Inflammatory macrophage (primary cell): ENCODE measurements at regions not wholly inside any gene's neighbourhood (a gene's known extent, or its start where the extent isn't known, plus 50 kb on each side); places are given as distances from the start of the nearest gene placed in this dataset.

Source experiments
- DNase-seq, 2 donors: peaks; one replicate each; pipeline ENCODE4 v3.0.0-alpha.2; 2020 to 2022

DNA sequence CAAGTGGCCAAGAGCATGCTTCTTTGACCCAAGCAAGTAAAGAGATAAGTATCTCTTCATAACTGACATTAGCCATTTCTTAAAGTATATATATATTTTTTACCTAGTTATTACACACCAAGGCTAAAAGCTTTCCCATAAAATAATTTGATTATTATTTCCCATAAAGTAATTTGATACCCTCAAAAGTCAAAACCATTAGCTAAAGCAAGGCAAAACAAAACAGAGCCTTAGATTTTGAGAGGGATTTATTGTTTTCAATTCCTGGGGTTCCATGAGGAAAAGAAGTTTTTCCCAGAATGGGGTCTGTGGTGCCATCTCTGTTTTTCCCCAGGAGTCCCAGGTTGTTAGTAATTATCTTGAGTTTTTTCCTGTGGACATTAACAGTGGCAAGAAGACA is 125.5 kb upstream of the NUDT4 start:
- DNase-seq, result no peak

GRCh38 chr12:93254911-93255310 is 122.8 kb upstream of the NUDT4 start:
- DNase-seq, result no peak

DNA sequence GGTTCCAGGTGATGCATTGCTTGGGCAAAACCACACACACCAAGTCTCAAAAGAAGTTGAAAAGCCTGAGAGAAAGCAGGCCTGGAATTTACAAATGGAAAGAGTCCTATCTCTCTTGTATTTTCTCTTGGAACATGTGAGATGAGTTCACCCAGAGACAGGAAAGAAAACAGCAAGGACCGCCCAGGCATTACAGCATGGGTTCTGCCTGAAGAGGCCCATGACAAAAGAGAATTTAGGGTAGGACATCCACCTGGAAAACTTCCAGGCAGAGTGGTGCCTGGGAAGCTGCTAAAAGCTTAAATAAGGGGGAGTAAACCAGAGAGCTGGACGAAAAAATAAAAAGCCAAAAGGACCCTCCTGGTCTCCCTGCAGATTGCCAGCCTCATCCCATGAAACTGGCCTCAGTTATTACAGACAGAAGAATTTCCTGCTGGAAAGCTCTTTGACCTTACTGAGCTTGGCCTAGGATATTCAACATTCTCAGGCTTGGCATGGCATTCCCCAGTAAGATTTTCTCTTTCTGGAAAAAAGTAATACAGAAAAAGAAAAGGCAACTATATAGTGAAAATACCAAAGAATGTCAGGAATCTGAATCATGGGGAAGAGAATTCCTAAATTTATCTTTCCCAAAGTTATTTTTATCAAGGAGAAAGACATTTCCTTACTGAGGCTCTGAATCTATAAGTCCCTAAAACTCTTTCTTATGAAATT is 121.3 kb upstream of the NUDT4 start:
- DNase-seq, result no peak

- no peak for DNase-seq
These were observed 116.1 kb upstream of the NUDT4 start for GRCh38 chr12:93261505-93262094.

GRCh38 chr12:93272997-93273396 is 104.7 kb upstream of the NUDT4 start:
- no peak for DNase-seq

- no peak for DNase-seq
These were observed 103.7 kb upstream of the NUDT4 start for GRCh38 chr12:93273834-93274564.

DNA sequence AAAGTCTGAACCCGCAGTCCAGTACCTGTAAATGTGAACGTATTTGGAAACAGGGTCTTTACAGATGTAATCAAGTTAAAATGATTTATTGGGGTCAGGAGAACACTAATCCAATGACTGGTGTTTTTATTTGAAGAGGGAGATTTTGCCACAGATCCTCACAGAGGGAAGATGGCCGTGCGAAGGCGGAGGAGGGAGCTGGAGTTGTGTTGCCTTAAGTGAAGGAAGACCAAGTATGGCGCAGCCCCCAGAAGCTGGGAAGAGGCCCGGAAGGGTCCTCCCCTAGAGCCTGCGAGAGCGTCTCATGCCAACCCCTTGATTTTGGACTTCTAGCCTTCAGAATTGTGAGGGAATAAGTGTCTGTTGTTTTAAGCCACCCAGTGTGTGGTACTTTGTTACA is 102.8 kb upstream of the NUDT4 start:
- DNase-seq, result no peak

GRCh38 chr12:93275589-93275988 is 102.1 kb upstream of the NUDT4 start:
- no peak for DNase-seq

GRCh38 chr12:93279565-93280412 is 97.9 kb upstream of the NUDT4 start:
- DNase-seq, result no peak

GRCh38 chr12:93287149-93287548 is 90.6 kb upstream of the NUDT4 start:
- no peak for DNase-seq

DNA sequence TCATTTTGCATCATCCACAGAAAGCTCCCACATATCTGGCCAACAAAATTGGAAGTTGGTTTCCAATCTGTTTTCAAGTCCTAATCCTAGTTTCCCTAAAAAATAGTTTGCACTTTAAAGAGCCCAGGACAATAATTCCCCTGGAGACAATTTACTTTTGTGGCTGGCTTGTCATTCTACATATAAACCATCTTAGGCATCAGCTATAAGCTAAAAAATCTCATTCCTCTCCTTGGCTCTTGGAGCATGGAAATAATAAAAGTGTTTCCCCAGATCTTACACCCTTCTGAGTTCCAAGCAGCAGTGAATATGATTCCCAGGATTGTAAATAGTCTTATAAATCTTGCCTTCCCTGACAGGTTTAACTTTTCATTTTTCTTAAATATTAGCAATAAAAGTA is 89.1 kb upstream of the NUDT4 start:
- DNase-seq, result no peak

DNA sequence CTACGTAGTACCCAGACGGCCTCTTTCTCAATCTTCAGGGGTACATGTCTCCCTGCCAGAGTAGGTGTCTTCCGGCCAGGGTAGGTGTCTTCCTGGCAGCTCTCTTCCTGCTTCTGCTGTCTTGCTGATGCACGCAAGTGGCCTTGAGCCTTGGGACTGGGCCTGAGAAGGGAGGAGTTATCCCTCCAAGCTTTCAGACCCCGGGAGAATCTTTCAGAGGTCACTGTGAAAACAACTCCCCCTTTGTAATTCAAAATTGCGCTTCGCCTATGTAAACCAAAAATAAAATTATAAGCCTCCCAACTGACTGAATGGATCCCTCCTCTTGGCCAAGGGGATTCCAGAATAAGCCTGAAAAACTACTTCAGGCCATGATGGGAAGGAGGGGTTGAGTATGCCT is 87.3 kb upstream of the NUDT4 start:
- no peak for DNase-seq

DNA sequence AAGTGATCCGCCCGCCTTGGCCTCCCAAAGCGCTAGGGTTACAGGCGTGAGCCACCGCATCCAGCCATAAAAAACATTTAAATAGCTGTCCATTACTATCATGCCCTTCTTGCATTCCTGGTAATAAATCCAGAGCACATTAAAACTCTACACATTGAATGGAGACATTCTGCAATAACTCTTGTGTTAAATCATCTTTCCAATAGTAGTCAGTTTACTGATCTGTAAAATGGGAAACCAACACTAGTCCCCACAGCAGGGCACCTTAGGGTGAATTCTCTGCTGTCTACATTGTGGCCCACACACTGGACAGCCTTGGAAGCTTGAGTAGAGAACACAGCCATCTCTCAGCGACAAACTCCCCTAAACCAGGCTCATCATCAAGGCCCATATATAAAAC is 85.5 kb upstream of the NUDT4 start:
- DNase-seq, result no peak

GRCh38 chr12:93292731-93293566 is 84.8 kb upstream of the NUDT4 start:
- no peak for DNase-seq

DNA sequence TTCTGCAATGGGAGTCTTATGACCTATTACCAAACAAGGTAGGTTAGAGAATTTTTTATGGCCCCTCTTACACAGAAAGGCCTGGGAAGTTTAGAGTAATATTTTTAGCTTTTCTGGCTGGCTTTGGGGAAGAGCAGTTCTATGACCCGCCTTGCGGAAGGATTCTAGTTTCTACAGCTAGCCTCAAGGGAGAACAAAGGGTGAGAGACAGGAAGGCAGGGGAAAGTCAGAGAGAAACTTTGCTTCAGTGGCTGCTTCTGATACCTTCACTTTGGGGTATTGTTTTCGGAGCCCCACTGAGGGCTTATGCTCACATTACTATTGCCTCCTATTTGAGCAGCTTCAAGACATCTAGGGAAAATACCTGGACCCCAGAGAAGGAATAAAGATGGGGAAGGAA is 80.7 kb upstream of the NUDT4 start:
- no peak for DNase-seq

GRCh38 chr12:93297536-93297935 is 80.2 kb upstream of the NUDT4 start:
- DNase-seq, result no peak

- peak in 1 of 2 donors; percentile 8 for DNase-seq
These were observed 78.4 kb upstream of the NUDT4 start for GRCh38 chr12:93299262-93299846.

DNA sequence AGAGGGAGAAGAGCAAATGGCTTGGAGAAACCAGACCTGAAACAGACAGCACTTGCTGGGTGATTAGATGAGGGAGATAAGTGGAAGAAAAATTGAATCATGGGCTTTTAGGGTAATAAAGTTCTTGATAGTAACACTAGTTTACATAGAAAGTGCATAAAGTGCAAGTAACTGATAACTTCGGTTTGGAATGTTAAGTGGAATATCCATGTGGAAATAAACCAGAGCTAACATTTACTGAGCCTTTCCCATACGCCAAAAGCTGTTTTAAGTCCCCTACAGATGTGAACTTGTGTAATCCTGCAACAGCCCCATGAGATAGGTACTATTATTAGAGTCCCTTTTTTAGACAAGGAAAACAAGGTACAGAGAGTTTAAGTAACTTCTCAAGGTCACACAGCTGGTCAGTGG is 77.1 kb upstream of the NUDT4 start:
- DNase-seq, result no peak

- DNase-seq, result peak; percentile 14 to 74
These were observed 75.1 kb upstream of the NUDT4 start for GRCh38 chr12:93302331-93303229.

- DNase-seq, result no peak
These were observed 71.1 kb upstream of the NUDT4 start for GRCh38 chr12:93306636-93307035.

GRCh38 chr12:93308281-93308680 is 69.4 kb upstream of the NUDT4 start:
- DNase-seq, result no peak
